ENCODE measurements at regions not wholly inside any gene's neighbourhood (a gene's known extent, or its start where the extent isn't known, plus 50 kb on each side); places are given as distances from the start of the nearest gene placed in this dataset.

DNA sequence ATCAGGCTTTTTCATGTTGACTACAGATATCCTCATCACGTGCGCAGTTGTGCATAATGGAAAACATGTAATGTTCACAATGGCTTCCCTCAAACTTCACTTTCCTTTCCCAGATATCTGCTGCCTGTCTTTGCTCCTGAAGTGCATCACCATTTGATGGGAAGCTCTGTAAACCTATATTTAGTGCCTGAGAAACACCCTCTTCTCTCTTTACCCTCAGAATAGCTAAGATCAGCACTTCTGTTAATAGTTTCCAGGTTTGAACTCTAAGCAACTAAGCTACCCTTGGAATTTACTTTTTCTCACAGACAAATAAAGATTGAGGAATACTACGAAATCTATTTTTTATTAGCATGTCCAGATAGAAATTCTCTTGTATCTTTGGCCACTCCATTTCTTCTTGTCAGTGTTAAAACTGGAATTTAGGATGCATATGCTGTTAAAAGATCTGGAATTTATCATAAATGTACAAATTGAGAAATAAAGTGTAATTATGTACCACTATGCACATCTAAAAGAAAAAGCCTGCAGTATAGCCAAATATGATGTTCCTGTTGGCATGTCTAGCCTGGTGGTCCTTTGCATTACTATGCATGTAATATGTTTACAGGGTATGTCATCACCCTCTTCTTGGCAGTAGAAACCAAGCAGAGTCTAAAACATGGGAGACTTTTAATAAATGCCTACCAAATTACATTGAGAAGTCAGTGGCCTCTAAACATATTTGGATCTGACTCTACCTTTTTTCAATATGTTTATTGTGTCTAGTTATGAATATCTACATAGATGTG is 278.7 kb downstream of the FIGN start:
- TF ChIP-seq, protein P1, sequence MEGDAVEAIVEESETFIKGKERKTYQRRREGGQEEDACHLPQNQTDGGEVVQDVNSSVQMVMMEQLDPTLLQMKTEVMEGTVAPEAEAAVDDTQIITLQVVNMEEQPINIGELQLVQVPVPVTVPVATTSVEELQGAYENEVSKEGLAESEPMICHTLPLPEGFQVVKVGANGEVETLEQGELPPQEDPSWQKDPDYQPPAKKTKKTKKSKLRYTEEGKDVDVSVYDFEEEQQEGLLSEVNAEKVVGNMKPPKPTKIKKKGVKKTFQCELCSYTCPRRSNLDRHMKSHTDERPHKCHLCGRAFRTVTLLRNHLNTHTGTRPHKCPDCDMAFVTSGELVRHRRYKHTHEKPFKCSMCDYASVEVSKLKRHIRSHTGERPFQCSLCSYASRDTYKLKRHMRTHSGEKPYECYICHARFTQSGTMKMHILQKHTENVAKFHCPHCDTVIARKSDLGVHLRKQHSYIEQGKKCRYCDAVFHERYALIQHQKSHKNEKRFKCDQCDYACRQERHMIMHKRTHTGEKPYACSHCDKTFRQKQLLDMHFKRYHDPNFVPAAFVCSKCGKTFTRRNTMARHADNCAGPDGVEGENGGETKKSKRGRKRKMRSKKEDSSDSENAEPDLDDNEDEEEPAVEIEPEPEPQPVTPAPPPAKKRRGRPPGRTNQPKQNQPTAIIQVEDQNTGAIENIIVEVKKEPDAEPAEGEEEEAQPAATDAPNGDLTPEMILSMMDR (IDR thresholded peaks at IDR 0.05; ENCODE audit: low read depth, low read length, missing control alignments) = no peak
- H3K36me3 ChIP-seq (replicated peaks) = no peaks in the 10 kb centered on the region
- no peak for DNase-seq
- no peak overlapping the region for H3K4me3 ChIP-seq (ENCODE audit: low read depth, low read length)
- H3K27ac ChIP-seq = no peak overlapping the region
- H3K27me3 ChIP-seq (replicated peaks) = no peaks in the 10 kb centered on the region
- in situ Hi-C loops (cut with HindIII; ENCODE audit: low pct_ligation_motif_present, low sequenced_read_pairs) = no loop called here

DNA sequence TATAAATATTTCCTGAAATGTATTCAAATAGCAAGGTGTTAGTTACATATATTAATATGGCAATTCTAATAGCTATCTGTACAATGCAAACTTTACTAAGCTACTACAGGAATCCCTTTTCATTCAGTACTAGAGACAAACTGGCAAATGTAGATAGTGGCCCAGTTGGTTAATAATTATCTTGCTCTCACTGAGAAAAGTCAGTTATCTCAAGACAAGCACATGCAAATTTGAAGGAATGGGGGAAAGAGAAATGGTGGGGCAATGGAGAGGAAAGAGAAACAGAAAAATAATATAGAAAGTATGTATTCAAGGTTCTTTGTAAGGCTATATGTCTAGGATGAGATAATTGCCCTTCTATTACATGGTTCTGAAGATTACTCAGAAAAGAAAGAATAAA is 280.0 kb downstream of the FIGN start:
- TF ChIP-seq, protein P1 (IDR thresholded peaks at IDR 0.05; ENCODE audit: low read depth, low read length, missing control alignments) = no peak
- Histone ChIP-seq H3K4me3 (ENCODE audit: low read depth, low read length) (no peak overlapping the region), H3K27ac (no peak overlapping the region), H3K27me3 (replicated peaks) (no peaks in the 10 kb centered on the region), H3K36me3 (replicated peaks) (no peaks in the 10 kb centered on the region)
- no peak for DNase-seq
- in situ Hi-C loops (cut with HindIII; ENCODE audit: low pct_ligation_motif_present, low sequenced_read_pairs) = no loop called here

DNA sequence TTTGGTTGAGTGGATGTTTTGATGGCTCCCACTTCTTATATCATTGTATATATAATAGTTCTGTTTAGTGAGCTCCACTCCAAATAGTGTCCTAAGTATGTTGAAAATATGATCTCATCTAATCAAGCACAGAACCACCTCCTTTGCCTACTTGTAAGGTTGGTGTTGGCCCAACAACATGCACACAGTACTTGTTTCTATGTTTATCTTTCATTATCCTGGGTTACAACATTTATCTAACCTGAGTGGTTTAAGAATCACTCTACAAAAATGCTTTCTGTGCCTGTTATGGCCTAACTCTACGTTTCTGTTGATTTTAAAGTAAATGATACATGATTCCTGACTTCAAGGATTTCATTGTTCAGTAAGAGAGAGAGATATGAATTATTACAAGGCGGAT is 281.9 kb downstream of the FIGN start:
- DNase-seq = peak; percentile 16
- Histone ChIP-seq H3K36me3 (replicated peaks) (no peaks in the 10 kb centered on the region), H3K27me3 (replicated peaks) (no peaks in the 10 kb centered on the region), H3K27ac (no peak overlapping the region), H3K4me3 (ENCODE audit: low read depth, low read length) (no peak overlapping the region)
- TF ChIP-seq, protein P1 (IDR thresholded peaks at IDR 0.05; ENCODE audit: low read depth, low read length, missing control alignments) = no peak
- in situ Hi-C loops (cut with HindIII; ENCODE audit: low pct_ligation_motif_present, low sequenced_read_pairs) = no loop called here

DNA sequence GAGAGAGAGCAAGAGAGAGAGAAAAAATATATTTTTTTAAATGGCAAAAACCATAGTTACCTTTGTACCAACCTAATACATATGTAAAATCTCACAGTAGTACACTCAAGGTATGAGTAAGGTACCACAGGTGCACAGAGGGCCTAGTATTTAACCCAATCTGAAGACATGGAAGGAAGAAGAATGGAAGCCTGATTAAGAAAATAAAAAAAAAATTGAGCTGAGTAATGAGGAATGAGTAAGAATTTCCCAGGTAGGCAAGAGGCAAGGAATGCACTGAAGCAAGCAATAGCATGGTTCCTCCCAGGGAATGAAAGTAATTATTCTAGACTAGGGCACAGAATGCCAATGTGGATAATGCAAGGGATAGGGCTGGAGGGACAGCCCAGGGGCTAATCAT is 294.2 kb downstream of the FIGN start:
- TF ChIP-seq, protein P1 (IDR thresholded peaks at IDR 0.05; ENCODE audit: low read depth, low read length, missing control alignments) = no peak
- Histone ChIP-seq H3K27me3 (replicated peaks) (no peaks in the 10 kb centered on the region), H3K36me3 (replicated peaks) (no peaks in the 10 kb centered on the region), H3K4me3 (ENCODE audit: low read depth, low read length) (no peak overlapping the region), H3K27ac (no peak overlapping the region)
- in situ Hi-C loops (cut with HindIII; ENCODE audit: low pct_ligation_motif_present, low sequenced_read_pairs) = no loop called here
- DNase-seq = no peak

DNA sequence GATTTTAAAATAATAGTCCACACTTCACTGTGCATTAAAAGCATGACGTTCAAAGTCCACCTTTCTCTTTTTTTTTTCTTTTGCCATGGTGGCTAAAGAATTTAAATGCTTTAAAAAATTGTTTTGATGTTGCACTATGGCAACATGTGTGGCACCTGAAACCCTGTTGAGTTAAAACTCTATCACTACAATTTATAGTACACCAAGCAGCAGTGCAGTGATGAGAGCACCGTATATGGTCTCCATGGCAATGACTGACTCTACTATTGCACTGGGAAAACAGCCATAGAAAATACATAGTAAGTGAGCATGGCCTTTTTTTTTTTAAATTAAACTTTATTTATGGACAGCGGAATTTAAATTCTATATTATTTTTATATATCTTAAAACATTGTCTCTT is 298.8 kb downstream of the FIGN start:
- H3K4me3 ChIP-seq (ENCODE audit: low read depth, low read length) = no peak overlapping the region
- no peaks in the 10 kb centered on the region for H3K27me3 ChIP-seq (replicated peaks)
- H3K27ac ChIP-seq = no peak overlapping the region
- no peak for DNase-seq
- in situ Hi-C loops (cut with HindIII; ENCODE audit: low pct_ligation_motif_present, low sequenced_read_pairs) = no loop called here
- TF ChIP-seq, protein P1 (IDR thresholded peaks at IDR 0.05; ENCODE audit: low read depth, low read length, missing control alignments) = no peak
- H3K36me3 ChIP-seq (replicated peaks) = no peaks in the 10 kb centered on the region

DNA sequence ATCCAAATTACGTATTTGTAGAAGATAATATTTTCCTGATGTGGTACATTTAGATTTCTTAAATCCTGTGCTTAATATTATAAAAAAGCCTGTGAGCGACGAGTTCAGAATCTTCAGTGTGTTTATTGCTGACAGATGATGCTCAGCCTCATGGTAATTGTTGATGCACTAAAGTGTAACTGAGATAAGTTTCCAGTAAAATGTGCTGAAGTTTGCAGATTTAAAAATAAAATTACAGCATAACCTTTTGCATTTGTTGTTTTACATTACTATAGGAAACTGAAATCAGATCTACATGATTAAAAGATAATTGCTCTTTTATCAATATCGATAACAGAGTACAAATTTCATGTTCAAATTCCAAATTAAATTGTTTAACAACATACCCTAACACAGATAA is 307.6 kb downstream of the FIGN start:
- Histone ChIP-seq H3K27me3 (replicated peaks) (no peaks in the 10 kb centered on the region), H3K27ac (no peak overlapping the region), H3K36me3 (replicated peaks) (no peaks in the 10 kb centered on the region), H3K4me3 (ENCODE audit: low read depth, low read length) (no peak overlapping the region)
- no peak for DNase-seq
- TF ChIP-seq, protein P1 (IDR thresholded peaks at IDR 0.05; ENCODE audit: low read depth, low read length, missing control alignments) = no peak
- in situ Hi-C loops (cut with HindIII; ENCODE audit: low pct_ligation_motif_present, low sequenced_read_pairs) = no loop called here

All from brain microvascular endothelial cell (primary cell).